ENCODE measurements at regions not wholly inside any gene's neighbourhood (a gene's known extent, or its start where the extent isn't known, plus 50 kb on each side); places are given as distances from the start of the nearest gene placed in this dataset.

DNA sequence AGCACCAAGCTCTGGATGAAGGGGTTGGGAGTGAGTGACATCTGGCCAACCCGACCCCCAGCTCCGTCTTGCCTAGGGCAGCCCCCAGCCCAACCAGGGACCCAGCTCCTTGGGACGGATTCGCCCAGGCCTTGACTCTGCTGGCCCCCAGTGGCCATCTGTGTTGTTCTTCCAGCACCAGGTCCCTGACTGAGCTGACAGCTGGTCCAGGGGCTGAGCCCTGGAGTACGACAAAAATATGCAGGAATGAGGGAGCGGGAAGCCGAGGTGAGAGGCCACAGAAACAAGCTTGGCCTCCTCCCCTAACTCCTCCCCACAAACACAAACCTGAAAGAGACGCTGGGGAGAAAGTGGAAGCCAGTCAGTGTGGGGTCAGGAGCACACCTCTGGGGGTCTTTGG is 55.0 kb upstream of the PAX7 start:
- TF ChIP-seq, protein P1, sequence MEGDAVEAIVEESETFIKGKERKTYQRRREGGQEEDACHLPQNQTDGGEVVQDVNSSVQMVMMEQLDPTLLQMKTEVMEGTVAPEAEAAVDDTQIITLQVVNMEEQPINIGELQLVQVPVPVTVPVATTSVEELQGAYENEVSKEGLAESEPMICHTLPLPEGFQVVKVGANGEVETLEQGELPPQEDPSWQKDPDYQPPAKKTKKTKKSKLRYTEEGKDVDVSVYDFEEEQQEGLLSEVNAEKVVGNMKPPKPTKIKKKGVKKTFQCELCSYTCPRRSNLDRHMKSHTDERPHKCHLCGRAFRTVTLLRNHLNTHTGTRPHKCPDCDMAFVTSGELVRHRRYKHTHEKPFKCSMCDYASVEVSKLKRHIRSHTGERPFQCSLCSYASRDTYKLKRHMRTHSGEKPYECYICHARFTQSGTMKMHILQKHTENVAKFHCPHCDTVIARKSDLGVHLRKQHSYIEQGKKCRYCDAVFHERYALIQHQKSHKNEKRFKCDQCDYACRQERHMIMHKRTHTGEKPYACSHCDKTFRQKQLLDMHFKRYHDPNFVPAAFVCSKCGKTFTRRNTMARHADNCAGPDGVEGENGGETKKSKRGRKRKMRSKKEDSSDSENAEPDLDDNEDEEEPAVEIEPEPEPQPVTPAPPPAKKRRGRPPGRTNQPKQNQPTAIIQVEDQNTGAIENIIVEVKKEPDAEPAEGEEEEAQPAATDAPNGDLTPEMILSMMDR (conservative IDR thresholded peaks at IDR 0.05; ENCODE audit: low read depth, low read length): peak; percentile 50
- TF ChIP-seq BHLHE40 (IDR thresholded peaks at IDR 0.05; ENCODE audit: low read depth, low read length) (no peak), RFX5 (IDR thresholded peaks at IDR 0.05; ENCODE audit: low read depth, low read length) (no peak), POLR2A (IDR thresholded peaks at IDR 0.05; ENCODE audit: low read depth, low read length) (no peak)
